TTC549 (cell line): ENCODE measurements at regions not wholly inside any gene's neighbourhood (a gene's known extent, or its start where the extent isn't known, plus 50 kb on each side); places are given as distances from the start of the nearest gene placed in this dataset.

ENCODE experiments used
- FAIRE-seq: peaks from 2 replicates; lab custom pipeline; 2012; peaks lifted over from hg19 to GRCh38; lab: Jason Lieb, UNC

DNA sequence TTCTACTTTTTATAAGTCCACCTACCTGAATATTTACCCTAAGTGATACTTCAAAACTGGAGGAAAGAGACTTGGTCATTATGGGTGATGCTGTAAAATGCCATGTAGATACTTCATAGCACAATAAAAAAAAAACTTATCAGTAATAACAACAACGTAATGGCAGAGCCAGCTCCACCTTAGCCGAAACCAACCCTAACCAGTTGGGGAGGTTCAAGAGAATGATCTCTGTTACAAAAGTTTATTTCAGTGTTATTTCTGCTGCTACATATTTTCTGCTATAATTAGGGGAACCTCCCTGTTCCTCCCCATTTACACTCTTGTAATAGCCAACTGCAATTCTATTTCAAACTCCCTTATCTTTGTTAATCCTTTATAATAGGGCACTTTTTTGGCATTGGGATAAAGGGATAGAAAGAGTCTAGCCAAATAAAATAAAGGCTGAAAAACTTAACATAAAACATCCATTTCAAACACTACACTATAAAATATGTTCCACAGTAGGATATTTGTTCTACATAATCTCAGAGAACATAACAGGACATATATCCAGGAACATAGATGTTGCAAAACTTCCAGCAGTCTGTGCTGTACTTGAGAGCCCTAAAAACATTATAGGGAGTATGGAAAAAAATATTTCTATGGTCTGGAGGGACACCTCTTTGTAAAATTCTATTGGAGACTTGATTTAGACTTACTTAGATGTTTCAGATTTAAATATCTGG lies 138.7 kb upstream of the POF1B start:
- FAIRE-seq = no peak

DNA sequence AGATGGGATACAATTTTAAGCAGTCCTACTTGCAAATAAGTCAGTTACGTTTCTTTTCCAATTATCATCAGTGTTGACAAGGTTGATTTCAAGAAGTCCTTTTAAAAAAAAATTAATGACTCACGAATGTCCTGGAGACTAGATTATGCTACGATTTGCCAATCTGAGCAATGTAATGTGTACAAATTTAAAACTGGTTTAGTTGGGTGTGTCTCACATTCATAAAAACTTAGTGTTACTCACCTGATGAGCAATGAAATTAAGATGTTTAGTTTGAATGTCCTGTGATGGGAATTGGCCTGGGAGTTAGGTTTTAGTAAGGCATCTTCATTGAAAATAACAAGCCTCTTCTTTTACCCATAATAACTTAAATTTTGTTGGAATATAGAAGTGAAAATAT lies 136.7 kb upstream of the POF1B start:
- FAIRE-seq = no peak

DNA sequence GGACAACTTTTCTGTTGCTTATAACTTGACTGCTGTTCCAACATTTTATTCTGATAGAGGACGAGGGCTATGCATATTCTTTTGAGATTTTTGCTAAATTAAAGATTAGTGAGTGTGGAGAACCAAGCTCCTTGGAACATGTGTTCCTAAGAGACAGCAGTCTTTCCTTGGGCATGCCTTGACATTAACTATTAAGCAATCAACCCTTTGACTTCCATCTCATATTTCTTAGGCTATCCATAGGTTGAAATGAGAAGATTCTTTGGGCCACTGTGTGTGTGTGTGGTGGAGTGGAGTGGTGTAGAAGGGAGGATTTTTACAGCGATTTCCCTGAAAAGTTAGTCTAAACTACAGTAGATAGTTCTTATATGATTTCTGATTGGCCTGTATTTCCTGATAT lies 127.4 kb upstream of the POF1B start:
- no peak for FAIRE-seq

DNA sequence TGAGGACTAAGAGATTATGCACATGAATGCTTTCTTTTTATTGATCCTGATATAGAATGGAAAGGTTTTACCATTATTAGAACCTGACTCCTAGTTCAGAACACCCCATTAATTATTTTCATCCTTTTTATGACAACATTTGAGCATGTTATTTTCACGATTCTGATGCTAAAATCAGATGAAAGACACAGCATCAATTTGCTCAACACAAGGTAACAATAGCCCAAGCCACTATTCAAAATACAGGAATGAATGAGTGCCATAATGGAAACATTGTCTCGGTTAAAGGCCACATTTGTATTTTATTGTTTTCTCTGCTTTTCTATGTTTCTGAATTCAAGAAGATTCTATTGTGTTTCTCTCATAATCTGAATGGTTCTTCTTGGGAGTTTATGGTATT lies 126.3 kb upstream of the POF1B start:
- no peak for FAIRE-seq

DNA sequence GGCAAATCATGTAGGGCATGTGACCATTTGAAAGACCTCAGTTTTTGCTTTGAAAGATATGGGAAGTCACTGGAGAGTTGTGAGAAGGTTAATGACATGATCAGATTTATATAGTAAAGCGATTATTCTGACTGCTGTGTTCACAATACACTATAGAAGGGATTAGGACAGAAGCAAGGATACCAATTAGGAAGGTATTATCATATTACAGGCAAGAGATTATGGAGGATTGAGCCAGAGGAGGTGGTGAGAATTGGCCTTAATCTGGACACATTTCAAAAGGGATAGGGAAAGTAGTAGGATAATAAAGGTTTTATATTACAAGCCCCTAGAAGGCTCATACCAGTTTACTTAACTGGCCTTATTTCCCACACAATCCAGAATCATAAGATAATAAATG lies 124.9 kb upstream of the POF1B start:
- FAIRE-seq = no peak

DNA sequence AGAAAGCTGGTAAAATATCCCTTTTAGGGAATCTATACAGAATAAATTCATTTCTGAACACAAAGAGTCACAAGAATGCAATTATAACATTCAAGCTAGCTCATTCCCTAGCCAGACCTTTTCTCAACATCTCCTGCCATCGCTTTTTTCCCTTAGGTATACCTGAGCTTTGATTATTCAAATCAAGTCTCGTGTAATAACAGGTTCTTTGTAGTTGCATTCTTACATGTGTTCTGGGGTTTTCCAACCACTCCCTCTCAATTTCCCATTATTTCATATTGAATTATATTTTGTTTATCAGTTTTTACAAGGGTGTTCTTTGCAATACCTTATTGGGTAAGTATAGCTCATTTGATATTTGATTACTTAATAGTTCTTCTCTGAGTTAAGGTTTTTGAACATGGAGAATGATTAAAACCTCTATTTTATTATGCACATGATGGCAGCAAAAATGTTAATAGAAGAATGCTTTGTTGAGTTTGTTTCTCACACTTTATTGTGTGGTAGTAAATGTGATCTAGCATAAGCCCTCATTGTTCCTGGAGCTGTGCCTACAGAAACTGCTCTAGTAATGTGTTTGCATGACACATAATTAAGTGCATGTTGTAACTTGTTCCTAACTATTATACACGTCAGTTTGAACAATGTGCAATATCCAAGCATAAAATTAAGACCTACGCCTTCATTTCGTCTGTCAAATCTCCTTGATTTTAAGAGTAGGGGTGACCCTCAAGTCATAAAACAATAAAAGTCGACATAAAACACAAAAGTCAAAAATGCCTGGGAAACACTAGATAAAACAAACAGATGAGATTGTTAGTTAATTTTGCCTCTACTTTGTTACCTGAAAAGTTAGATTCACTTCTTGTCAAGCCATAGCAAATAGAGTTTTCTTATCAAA lies 124.0 kb upstream of the POF1B start:
- no peak for FAIRE-seq

DNA sequence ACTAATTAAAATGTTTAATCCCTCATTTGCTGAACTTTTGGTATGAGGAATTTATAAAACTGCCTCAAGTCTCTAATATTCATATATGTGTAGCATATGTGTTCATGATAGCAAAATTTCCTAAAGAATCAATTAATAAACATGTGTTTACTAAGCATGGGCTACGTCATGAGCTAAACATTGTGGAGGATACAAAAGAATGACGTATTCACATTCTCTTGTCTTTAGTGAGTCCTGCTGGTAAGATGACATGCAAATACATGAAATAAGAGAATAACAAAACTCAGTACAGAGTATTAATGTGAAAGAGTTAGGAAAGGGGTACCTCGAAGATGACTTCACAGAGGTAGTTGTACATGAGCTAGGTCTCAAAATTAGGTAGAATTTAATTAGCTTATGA lies 121.9 kb upstream of the POF1B start:
- no peak for FAIRE-seq

DNA sequence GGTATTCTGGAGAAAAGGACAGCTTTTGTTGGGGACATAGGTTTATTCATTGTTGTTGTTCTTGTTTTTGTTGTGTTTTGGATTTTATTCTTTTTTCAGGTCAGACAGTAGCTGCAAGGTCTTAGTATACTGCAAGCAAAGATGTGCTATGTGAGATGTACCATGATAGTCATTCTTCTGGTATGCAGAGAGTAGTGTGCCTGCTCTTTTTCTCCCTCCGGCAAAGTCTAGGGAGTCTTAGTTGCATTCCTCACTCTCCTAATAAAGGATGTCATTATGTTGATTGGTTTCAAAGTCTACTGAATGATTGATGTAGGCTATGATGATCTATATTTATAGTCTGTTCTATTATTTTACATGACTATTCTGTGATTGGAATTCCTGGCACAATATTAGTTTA lies 119.9 kb upstream of the POF1B start:
- no peak for FAIRE-seq

DNA sequence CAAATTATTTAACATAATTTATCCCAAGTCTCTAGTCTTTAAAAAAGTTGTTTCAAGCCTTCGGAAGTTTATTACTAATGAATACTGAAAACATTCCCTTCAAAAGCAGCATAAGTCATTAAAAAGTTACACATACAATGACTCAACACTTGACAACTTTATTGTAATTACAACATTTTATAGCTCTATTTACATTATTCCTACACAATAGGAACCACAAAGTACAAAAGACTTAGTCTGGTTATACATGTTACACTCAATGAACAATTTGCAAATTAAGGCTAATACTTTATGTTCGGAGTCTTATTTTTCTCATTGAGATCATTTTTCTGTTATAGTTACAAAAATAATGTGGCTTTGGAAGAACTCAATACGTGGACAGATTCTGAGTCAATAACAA lies 114.4 kb upstream of the POF1B start:
- FAIRE-seq = no peak

DNA sequence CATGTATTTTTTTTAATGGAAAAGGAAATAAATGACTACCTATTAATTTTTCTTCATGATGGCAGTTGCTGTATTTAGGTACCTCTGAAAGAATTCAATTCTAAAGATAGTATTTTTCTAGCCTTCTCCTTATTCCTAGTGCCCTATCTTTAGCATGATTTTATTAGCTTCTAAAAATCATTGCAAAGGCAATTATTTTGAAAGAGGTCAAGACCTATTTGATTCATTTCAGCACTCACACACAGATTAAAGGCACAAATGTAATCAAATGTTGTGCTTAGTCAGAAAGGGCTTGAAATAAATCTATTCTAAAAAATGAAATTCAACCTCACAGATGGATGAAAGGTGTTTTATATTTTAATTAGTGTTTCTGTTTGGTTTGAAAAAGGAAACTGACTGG lies 74.8 kb upstream of the POF1B start:
- no peak for FAIRE-seq

DNA sequence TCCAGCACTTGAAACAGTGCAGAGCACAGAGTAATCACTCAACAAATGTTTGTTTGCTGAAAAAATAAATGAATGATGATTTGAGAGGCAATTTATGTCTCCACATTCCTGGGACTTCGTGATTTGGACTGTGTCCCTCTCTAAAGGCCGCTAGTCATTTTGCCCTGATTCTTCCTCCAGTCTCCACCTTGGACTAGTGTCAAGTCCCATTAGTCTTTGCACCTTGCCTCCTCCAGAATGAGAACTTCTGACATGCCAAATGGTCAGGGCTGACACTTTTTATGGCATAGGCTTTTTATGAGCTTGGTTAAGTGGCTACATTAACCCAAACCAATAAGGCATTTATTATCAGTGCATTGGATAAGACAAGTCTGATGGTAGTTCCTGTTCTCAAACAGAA lies 65.1 kb upstream of the POF1B start:
- FAIRE-seq = no peak
